ENCODE measurements at regions not wholly inside any gene's neighbourhood (a gene's known extent, or its start where the extent isn't known, plus 50 kb on each side); places are given as distances from the start of the nearest gene placed in this dataset.

GRCh38 chr2:15721411-15722067, 129.9 kb downstream of the DDX1 start:
- no peak for TF ChIP-seq CTCF (IDR thresholded peaks at IDR 0.05; ENCODE audit: insufficient read depth, low read depth, low read length)
- no peak for TF ChIP-seq EZH2 (IDR thresholded peaks at IDR 0.05; ENCODE audit: insufficient read depth, low read length)

Data from astrocyte (in vitro differentiated cells and primary cell).